ENCODE measurements at regions not wholly inside any gene's neighbourhood (a gene's known extent, or its start where the extent isn't known, plus 50 kb on each side); places are given as distances from the start of the nearest gene placed in this dataset.

- TF ChIP-seq NFRKB (IDR thresholded peaks at IDR 0.05) (no peak), ELF4 (IDR thresholded peaks at IDR 0.05) (no peak), L3MBTL2 (conservative IDR thresholded peaks at IDR 0.05) (no peak), CTBP1 (IDR thresholded peaks at IDR 0.05; ENCODE audit: borderline replicate concordance) (no peak), FOXM1 (IDR thresholded peaks at IDR 0.05; ENCODE audit: borderline replicate concordance) (no peak)
Observed at GRCh38 chr1:222084996-222085395, 343.1 kb upstream of the DUSP10 start.
